Naive thymus-derived CD4-positive, alpha-beta T cell (primary cell): ENCODE measurements at regions not wholly inside any gene's neighbourhood (a gene's known extent, or its start where the extent isn't known, plus 50 kb on each side); places are given as distances from the start of the nearest gene placed in this dataset.

Experiments
- ATAC-seq: fragments of 150-1000 bp; cut with Tn5 transposase; 2 replicates; pipeline ENCODE4 v1.10.0; 2021; ENCODE audit warnings: mild to moderate bottlenecking, moderate library complexity
- CTCF ChIA-PET: fragments of 350-600 bp; sonication (Branson Sonifier 250); formaldehyde crosslinking; loops from one replicate; lab custom pipeline; 2021; ENCODE audit warnings: antibody characterized with exemption; lab: Charles Lee
- POLR2A ChIA-PET: fragments of 350-600 bp; sonication (Branson Sonifier 250); formaldehyde crosslinking; loops from one replicate; lab custom pipeline; 2021; ENCODE audit warnings: antibody characterized with exemption, inconsistent platforms; lab: Charles Lee
- DNase-seq, 9 donors: peaks; one replicate each; pipeline versions ENCODE4 v3.0.0 to v3.0.0-alpha.2; 2020 to 2022; ENCODE audit warnings: mixed read lengths in 1 of 9
- H3K27ac ChIP-seq: one replicate; pipeline ENCODE4 v1.7.0; 2013; ENCODE audit warnings: mild to moderate bottlenecking, low read depth, low read length, moderate library complexity
- H3K27me3 ChIP-seq, 2 donors: one replicate each; pipeline ENCODE4 v1.7.0; 2013; ENCODE audit warnings: low read length in 2 of 2, mild to moderate bottlenecking in 2 of 2, moderate library complexity in 2 of 2; ENCODE audit not compliant: control insufficient read depth in 2 of 2, insufficient read depth in 2 of 2
- H3K36me3 ChIP-seq, 3 experiments: 1 replicate in 2 of 3; 2 replicates in 1 of 3; pipeline ENCODE4 v1.7.0; 2013; ENCODE audit warnings: low read length in 3 of 3, mild to moderate bottlenecking in 3 of 3, moderate library complexity in 1 of 3; ENCODE audit not compliant: insufficient read depth in 3 of 3, control insufficient read depth in 2 of 3
- H3K4me1 ChIP-seq, 2 donors: one replicate each; pipeline ENCODE4 v1.7.0; 2013; ENCODE audit warnings: low read length in 2 of 2, mild to moderate bottlenecking in 2 of 2, moderate library complexity in 1 of 2; ENCODE audit not compliant: control insufficient read depth in 2 of 2, insufficient read depth in 2 of 2
- H3K4me3 ChIP-seq: 2 replicates; pipeline ENCODE4 v1.7.0; 2013; ENCODE audit warnings: mild to moderate bottlenecking, low read length
- H3K9me3 ChIP-seq, 3 experiments: 1 replicate in 2 of 3; 2 replicates in 1 of 3; pipeline ENCODE4 v1.7.0; 2013; ENCODE audit warnings: low read length in 3 of 3; ENCODE audit not compliant: control insufficient read depth in 2 of 3
- H3K27ac Mint-ChIP-seq, 9 donors: one replicate each; pipeline ENCODE4 v1.8.0; 2020 to 2022; ENCODE audit warnings: mixed read lengths in 9 of 9, mild to moderate bottlenecking in 8 of 9, moderate library complexity in 5 of 9, inconsistent platforms in 2 of 9
- H3K27me3 Mint-ChIP-seq, 5 donors: one replicate each; pipeline ENCODE4 v1.8.0; 2021 to 2022; ENCODE audit warnings: mixed read lengths in 5 of 5, mild to moderate bottlenecking in 1 of 5
- H3K36me3 Mint-ChIP-seq, 5 donors: one replicate each; pipeline ENCODE4 v1.8.0; 2020 to 2022; ENCODE audit warnings: mixed read lengths in 5 of 5, mild to moderate bottlenecking in 3 of 5, inconsistent platforms in 1 of 5
- H3K4me1 Mint-ChIP-seq, 7 donors: one replicate each; pipeline ENCODE4 v1.8.0; 2020 to 2022; ENCODE audit warnings: mixed read lengths in 7 of 7, mild to moderate bottlenecking in 3 of 7, inconsistent platforms in 1 of 7
- H3K4me3 Mint-ChIP-seq, 10 donors: one replicate each; pipeline ENCODE4 v1.8.0; 2020 to 2022; ENCODE audit warnings: mild to moderate bottlenecking in 10 of 10, mixed read lengths in 10 of 10, moderate library complexity in 6 of 10, inconsistent platforms in 2 of 10
- H3K9me3 Mint-ChIP-seq, 11 donors: one replicate each; pipeline ENCODE4 v1.8.0; 2020 to 2022; ENCODE audit warnings: mixed read lengths in 11 of 11, mild to moderate bottlenecking in 4 of 11, inconsistent platforms in 1 of 11, moderate library complexity in 1 of 11
- intact Hi-C, 2 donors: fragments of 100-400 bp; cut with micrococcal nuclease; formaldehyde crosslinking; loops; one replicate each; pipeline ENCODE4 v1.15.1; 2023

DNA sequence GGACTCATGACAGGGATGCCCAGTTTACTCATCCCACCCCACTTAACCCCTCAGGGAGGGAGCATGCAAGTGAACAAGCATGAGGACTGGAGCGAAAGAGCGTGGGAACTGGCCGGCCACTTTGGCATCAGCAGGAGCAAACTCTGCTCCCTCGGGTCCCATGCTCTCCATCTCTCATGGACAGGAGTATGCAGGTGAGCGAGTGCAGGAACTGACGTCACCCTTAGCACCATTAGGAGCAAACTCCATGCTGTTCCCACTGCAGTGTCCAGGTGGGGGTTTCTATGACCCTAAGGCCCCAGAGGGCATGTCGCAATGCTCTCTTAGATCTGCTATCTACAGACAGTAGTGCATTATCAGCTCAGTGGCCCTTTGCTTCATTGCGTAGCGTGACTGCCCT is 821.8 kb upstream of the LRFN5 start:
- Histone ChIP-seq H3K4me1 (no peaks in the 10 kb centered on the region), H3K9me3 (no peaks in the 10 kb centered on the region), H3K27me3 (no peaks in the 10 kb centered on the region), H3K27ac (no peak overlapping the region), H3K4me3 (no peak overlapping the region), H3K36me3 (no peaks in the 10 kb centered on the region)
- intact Hi-C loops = no loop called here
- no peak overlapping the region for H3K4me3 Mint-ChIP-seq
- no peaks in the 10 kb centered on the region for H3K27me3 Mint-ChIP-seq
- ChIA-PET CTCF (no interaction called here), POLR2A (no interaction called here)
- no peak for DNase-seq
- no peak overlapping the region for H3K27ac Mint-ChIP-seq
- H3K9me3 Mint-ChIP-seq = peaks cover 0 to 11% (median 6%) of the 10 kb centered on the region in 11 donors
- H3K36me3 Mint-ChIP-seq = no peaks in the 10 kb centered on the region
- no peak for ATAC-seq
- no peaks in the 10 kb centered on the region for H3K4me1 Mint-ChIP-seq

DNA sequence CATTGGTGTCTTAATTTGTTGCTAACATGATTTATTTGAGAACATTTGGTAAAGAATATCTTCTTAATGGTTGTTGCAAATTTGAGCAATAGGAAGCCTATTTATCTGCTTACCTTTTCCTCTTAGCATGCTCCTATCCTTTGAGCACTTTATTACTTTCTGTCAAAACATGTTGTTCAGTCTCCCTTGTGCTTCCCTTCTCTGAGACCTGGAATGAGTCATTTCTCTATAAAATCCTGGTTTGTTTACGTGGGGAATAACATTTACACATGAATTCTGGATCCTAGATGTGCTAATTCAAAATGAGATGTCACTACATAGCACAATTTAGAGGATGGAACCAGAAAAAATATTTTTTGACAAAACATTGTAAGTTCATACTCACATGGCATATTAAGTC is 844.0 kb upstream of the LRFN5 start:
- Mint-ChIP-seq H3K4me1 (no peaks in the 10 kb centered on the region), H3K36me3 (no peaks in the 10 kb centered on the region), H3K27ac (no peak overlapping the region), H3K4me3 (no peak overlapping the region), H3K27me3 (no peaks in the 10 kb centered on the region), H3K9me3 (peaks cover 0 to 27% (median 4%) of the 10 kb centered on the region in 11 donors)
- CTCF ChIA-PET = no interaction called here
- Histone ChIP-seq H3K9me3 (no peaks in the 10 kb centered on the region), H3K27me3 (no peaks in the 10 kb centered on the region), H3K27ac (no peak overlapping the region), H3K4me3 (no peak overlapping the region), H3K4me1 (no peaks in the 10 kb centered on the region), H3K36me3 (no peaks in the 10 kb centered on the region)
- intact Hi-C loops = no loop called here
- POLR2A ChIA-PET = no interaction called here
- DNase-seq = no peak
- ATAC-seq = no peak

DNA sequence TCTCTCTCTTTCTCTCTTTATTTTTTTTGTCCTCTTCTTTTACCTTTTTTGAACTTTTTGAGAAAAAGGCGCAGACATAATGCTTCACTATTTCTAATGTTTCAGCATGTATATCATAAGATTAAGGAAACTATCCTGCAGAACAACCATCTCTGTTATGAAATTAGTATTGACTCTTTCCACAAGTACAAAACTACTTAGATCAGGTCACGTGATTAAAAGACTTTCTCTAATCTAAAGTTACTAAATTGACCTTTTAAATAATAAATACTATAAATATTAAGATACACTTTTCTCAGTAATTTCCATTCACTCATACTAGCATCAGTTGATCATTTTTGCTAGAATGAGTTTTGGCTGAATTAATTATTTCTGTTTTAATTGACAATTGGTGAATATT is 844.5 kb upstream of the LRFN5 start:
- Mint-ChIP-seq H3K36me3 (no peaks in the 10 kb centered on the region), H3K27me3 (no peaks in the 10 kb centered on the region), H3K4me3 (no peak overlapping the region), H3K27ac (no peak overlapping the region), H3K9me3 (peaks cover 0 to 32% (median 6%) of the 10 kb centered on the region in 11 donors), H3K4me1 (no peaks in the 10 kb centered on the region)
- H3K4me3 ChIP-seq = no peak overlapping the region
- DNase-seq (no peak), ATAC-seq (no peak)
- H3K9me3 ChIP-seq = no peaks in the 10 kb centered on the region
- no peak overlapping the region for H3K27ac ChIP-seq
- H3K27me3 ChIP-seq = no peaks in the 10 kb centered on the region
- ChIA-PET CTCF (no interaction called here), POLR2A (no interaction called here)
- H3K36me3 ChIP-seq = no peaks in the 10 kb centered on the region
- no peaks in the 10 kb centered on the region for H3K4me1 ChIP-seq
- intact Hi-C loops = no loop called here

DNA sequence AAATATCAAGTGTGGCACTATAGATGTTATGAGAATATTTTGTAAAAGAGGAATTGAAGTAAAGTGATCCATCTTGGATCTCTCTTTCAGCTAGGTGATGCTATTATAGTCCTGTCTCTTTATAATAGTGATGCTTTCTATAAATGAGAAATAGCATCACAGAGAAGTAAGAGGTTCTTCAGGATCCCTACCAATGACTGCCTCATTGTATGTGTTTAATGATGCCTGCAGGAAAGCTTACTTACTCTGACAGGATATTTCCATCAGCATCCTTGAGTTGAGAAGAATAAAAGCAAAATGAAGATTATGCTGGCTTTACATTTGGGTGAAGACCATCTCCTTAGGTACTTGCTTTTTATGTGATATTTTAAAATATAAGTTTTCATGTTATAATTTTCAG is 846.0 kb upstream of the LRFN5 start:
- H3K9me3 Mint-ChIP-seq = peaks cover 0 to 28% (median 11%) of the 10 kb centered on the region in 11 donors
- H3K4me1 ChIP-seq = no peaks in the 10 kb centered on the region
- no peaks in the 10 kb centered on the region for H3K36me3 ChIP-seq
- ChIA-PET CTCF (no interaction called here), POLR2A (no interaction called here)
- H3K4me3 Mint-ChIP-seq = no peak overlapping the region
- no peak overlapping the region for H3K4me3 ChIP-seq
- ATAC-seq = no peak
- no peak overlapping the region for H3K27ac ChIP-seq
- no peak overlapping the region for H3K27ac Mint-ChIP-seq
- no peak for DNase-seq
- intact Hi-C loops = no loop called here
- H3K36me3 Mint-ChIP-seq = no peaks in the 10 kb centered on the region
- H3K27me3 ChIP-seq = no peaks in the 10 kb centered on the region
- no peaks in the 10 kb centered on the region for H3K27me3 Mint-ChIP-seq
- no peaks in the 10 kb centered on the region for H3K9me3 ChIP-seq
- no peaks in the 10 kb centered on the region for H3K4me1 Mint-ChIP-seq

DNA sequence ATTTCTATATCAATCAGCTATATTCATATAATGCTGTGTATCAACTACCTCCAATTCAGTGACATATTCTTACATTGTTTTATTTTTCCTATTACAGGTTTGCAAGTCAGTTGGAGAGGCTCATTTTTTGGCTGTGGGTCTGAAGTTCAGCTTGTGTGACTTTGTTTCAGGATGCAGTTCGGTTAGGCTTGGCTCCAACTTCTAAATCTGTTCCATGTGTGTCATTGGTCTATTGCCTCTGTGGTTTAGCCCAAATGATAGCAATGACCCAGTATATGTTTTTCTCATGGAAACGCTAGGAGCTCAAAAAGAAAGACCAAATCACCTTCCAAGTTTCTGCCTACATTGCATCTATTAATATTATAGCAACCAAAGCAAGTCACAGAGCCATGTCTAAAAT is 848.6 kb upstream of the LRFN5 start:
- ATAC-seq (no peak), DNase-seq (no peak)
- POLR2A ChIA-PET = no interaction called here
- no peak overlapping the region for H3K27ac Mint-ChIP-seq
- H3K4me1 ChIP-seq = no peaks in the 10 kb centered on the region
- peaks cover 0 to 39% (median 18%) of the 10 kb centered on the region in 11 donors for H3K9me3 Mint-ChIP-seq
- no peak overlapping the region for H3K4me3 Mint-ChIP-seq
- no peak overlapping the region for H3K4me3 ChIP-seq
- H3K27me3 Mint-ChIP-seq = no peaks in the 10 kb centered on the region
- no peaks in the 10 kb centered on the region for H3K27me3 ChIP-seq
- intact Hi-C loops = no loop called here
- no peak overlapping the region for H3K27ac ChIP-seq
- H3K36me3 Mint-ChIP-seq = no peaks in the 10 kb centered on the region
- H3K4me1 Mint-ChIP-seq = no peaks in the 10 kb centered on the region
- no peaks in the 10 kb centered on the region for H3K9me3 ChIP-seq
- CTCF ChIA-PET = no interaction called here
- no peaks in the 10 kb centered on the region for H3K36me3 ChIP-seq

DNA sequence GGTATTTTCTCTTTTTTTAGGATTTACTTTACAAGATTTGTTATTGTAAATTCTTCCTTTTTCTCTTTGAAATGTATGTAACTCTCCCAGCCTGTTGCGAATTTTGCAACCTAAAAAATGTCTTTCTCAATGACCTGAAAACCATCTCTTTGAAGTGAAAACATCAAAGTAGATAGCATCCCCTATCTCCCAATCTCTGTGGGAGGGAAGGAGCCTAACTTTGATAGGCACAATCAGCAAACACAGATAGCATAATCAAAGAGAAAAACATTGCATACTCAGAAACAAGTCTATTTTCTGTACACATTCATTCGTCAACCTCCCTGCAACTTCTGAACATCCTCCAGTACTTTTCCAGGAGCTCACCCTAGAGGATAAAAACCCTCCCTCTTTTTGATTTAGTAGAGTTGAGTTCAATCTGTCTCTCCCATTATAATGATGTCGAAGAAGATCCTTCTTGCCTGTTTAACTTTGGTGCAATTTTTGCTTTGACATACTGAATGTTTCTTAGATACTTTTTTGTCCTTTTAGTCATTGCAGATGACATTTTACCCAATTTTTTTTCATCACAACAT is 849.2 kb upstream of the LRFN5 start:
- intact Hi-C loops = no loop called here
- DNase-seq (no peak), ATAC-seq (no peak)
- Mint-ChIP-seq H3K36me3 (no peaks in the 10 kb centered on the region), H3K4me1 (no peaks in the 10 kb centered on the region), H3K4me3 (no peak overlapping the region), H3K27me3 (no peaks in the 10 kb centered on the region), H3K27ac (no peak overlapping the region), H3K9me3 (peaks cover 0 to 43% (median 19%) of the 10 kb centered on the region in 11 donors)
- H3K4me1 ChIP-seq = no peaks in the 10 kb centered on the region
- H3K27ac ChIP-seq = no peak overlapping the region
- no peaks in the 10 kb centered on the region for H3K27me3 ChIP-seq
- no peaks in the 10 kb centered on the region for H3K9me3 ChIP-seq
- POLR2A ChIA-PET = no interaction called here
- CTCF ChIA-PET = no interaction called here
- H3K4me3 ChIP-seq = no peak overlapping the region
- no peaks in the 10 kb centered on the region for H3K36me3 ChIP-seq

DNA sequence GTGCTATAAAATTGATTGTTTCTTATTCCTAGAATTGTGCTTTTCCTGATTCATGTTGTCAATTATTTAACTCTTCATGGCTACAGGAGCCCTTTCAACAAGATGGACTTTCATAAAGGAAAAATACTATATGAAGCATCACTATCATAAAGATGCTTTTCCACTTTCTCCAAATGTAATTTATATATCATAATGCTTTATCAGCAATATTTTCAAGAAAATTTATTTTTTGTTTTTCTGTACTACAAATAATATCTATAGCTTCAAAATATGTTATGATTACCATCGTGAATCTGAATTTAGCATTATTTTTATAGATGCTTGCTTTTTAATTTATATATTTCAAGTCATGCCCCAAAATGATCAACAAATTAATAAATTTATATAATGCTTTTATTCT is 873.5 kb upstream of the LRFN5 start:
- H3K27ac ChIP-seq = no peak overlapping the region
- ChIA-PET POLR2A (no interaction called here), CTCF (no interaction called here)
- ATAC-seq (no peak), DNase-seq (no peak)
- H3K9me3 ChIP-seq = peaks cover 0 to 6% (median 0%) of the 10 kb centered on the region in 3 experiments
- no peak overlapping the region for H3K4me3 ChIP-seq
- H3K27me3 ChIP-seq = no peaks in the 10 kb centered on the region
- intact Hi-C loops = no loop called here
- Mint-ChIP-seq H3K4me1 (no peaks in the 10 kb centered on the region), H3K36me3 (peaks cover 0 to 8% (median 0%) of the 10 kb centered on the region in 5 donors), H3K27ac (no peak overlapping the region), H3K9me3 (peaks cover 2 to 21% (median 11%) of the 10 kb centered on the region in 11 donors), H3K4me3 (no peak overlapping the region), H3K27me3 (no peaks in the 10 kb centered on the region)
- H3K36me3 ChIP-seq = no peaks in the 10 kb centered on the region
- no peaks in the 10 kb centered on the region for H3K4me1 ChIP-seq
